ENCODE measurements at regions not wholly inside any gene's neighbourhood (a gene's known extent, or its start where the extent isn't known, plus 50 kb on each side); places are given as distances from the start of the nearest gene placed in this dataset.
"Not testable (repeated sequence)": the region's sequence is repeated elsewhere in the genome, so short reads cannot be mapped to it uniquely, and the experiment has no call there.

- DNase-seq = peak; percentile 42 to 78 (median 65)
Observed at GRCh38 chr11:71638801-71639519, 56.3 kb upstream of the KRTAP5-11 start.

DNA sequence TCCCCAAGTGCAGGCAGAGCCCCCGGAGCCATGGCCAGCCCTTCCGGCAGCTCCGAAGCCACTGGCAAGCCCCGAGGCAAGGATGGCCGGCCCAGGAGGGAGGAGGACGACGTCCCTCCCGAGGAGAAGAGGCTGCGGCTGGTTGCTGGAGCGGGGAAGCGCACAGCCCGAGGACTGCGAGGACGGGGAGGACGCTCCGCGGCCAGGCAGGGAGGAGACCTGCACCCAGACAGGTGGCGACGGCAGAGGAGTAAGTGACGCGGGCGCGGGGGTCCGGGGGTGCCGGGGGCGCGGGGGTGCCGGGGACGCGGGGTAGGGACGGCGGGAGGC lies 56.8 kb upstream of the KRTAP5-11 start:
- DNase-seq = not testable (repeated sequence)

GRCh38 chr11:71639916-71640315 lies 57.2 kb upstream of the KRTAP5-11 start:
- not testable (repeated sequence) for DNase-seq

DNA sequence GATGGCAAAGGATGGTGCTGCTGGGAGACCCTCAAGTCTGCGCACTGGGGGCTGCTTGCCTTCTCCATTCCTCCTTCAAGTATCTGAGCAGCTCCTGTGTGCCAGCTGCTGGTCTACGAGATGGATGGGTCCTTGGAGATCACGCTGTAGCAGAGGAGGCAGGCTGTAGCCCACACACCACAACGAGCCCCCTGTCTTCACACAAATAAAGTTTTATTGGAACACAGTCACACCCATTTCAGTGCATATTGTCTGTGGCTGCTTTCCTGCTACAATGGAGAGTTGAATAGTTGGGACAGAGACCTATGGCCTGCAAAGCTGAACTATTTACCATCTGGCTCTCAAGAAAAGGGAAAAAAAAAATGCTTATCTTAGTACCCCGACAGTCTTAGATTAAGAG lies 64.4 kb upstream of the KRTAP5-11 start:
- DNase-seq = not testable (repeated sequence)

- DNase-seq = peak in 2 of 4 experiments; percentile 1 to 2
Observed at GRCh38 chr11:71652998-71653397, 70.3 kb upstream of the KRTAP5-11 start.

DNA sequence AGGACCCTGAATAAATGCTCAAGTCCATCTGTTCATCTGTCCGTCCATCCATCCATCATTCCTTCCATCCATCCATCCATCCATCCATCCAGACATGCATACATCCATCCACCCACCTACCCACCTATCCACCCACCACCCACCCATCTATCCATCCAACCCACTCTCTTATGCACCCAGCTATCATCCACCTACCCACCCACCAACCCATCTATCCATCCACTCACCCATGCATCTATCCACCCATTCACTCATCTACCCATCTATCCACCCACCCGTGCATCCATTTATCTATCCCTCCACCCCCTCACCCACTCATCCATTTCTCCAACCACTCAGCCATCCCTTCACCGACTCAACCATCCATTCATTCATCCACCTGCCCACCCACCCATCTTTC lies 71.7 kb upstream of the KRTAP5-11 start:
- DNase-seq = not testable (repeated sequence)

GRCh38 chr11:71655041-71655440 lies 72.4 kb upstream of the KRTAP5-11 start:
- not testable (repeated sequence) for DNase-seq

DNA sequence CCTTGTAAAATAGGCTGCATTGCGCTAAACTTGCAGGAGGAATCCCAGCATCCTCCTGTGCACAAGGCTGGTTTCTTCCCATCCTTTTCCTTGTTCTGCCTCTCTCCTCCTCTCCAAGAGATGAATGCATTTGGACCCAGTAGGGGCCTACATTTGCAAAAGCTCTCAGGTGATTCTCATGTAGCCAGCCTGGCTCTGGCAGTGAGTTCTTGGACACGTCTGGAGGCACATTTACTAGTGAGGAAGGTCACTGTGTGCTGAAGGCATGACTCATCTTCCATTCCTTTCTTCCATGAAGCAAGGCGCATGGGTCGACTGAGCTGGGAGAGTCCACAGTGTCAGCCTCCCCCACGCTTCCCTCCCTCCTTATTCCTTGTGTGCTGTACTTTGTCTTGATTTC lies 73.8 kb upstream of the KRTAP5-11 start:
- not testable (repeated sequence) for DNase-seq

DNA sequence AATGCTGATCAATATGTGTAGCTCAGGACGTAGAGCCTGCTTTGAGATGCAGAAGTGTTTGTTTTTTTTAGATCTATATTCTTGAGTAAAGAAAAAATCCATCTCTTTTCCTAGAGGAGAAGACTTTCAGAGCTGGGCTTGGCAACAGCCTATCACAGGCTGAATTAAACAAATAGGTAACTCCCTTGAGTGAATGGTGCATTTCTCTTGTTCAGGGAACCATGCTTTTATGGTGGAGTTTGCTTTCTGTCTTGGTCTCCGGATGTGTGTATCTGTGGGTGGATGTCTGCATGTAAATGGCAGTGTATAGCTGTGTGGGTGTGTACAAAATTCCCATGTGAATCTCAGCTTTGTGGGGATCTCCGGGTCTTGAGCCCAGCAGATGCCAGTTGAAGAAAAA lies 82.3 kb upstream of the KRTAP5-11 start:
- not testable (repeated sequence) for DNase-seq

DNA sequence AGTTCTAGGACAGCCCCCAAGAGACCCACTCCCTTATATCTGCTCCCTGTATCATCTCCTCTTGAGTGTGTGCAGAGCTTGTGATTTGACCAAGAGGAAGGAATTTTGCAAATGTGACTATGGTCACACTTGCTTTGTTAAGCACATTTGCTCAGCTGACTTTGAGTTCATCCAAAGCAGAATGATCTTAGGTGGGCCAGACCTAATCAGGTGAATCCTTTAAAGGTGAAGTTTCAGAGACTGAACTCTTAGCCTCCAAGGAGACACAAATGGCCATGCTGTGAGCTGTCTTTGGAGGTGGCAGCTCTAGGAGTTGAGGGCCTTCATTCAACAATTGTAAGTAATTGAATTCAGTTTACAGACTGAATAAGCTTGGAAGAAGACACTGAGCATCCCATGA lies 115.4 kb upstream of the KRTAP5-11 start:
- DNase-seq = not testable (repeated sequence)

DNA sequence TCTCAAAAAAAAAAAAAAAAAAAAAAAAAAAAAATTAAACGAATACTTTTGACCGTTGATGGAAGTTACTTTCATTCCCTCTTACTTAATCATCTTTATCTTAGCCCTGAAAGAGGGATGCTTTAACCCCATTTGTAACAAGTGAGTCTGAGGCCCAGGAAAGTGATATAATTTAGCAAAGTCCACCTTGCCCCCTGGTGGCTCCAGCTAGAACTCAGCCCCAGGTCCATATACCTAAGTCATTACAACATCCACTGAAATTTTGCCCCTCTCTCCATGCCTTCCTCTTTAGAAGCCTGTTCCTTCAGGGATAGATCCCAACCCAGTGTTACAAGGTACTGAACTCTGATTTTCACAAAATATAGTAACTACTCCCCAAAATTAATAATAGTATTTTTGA lies 116.3 kb upstream of the KRTAP5-11 start:
- peak in 1 of 4 experiments; percentile 6 for DNase-seq

- not testable (repeated sequence) for DNase-seq
Observed at GRCh38 chr11:71701435-71702291, 119.0 kb upstream of the KRTAP5-11 start.

GRCh38 chr11:71705086-71705737 lies 122.5 kb upstream of the KRTAP5-11 start:
- DNase-seq = not testable (repeated sequence)

GRCh38 chr11:71705738-71706432 lies 123.2 kb upstream of the KRTAP5-11 start:
- DNase-seq = not testable (repeated sequence)

GRCh38 chr11:71707083-71707482 lies 124.4 kb upstream of the KRTAP5-11 start:
- DNase-seq = not testable (repeated sequence)

- DNase-seq = not testable (repeated sequence)
Observed at GRCh38 chr11:71709541-71709940, 123.5 kb upstream of the DEFB108B start.

DNA sequence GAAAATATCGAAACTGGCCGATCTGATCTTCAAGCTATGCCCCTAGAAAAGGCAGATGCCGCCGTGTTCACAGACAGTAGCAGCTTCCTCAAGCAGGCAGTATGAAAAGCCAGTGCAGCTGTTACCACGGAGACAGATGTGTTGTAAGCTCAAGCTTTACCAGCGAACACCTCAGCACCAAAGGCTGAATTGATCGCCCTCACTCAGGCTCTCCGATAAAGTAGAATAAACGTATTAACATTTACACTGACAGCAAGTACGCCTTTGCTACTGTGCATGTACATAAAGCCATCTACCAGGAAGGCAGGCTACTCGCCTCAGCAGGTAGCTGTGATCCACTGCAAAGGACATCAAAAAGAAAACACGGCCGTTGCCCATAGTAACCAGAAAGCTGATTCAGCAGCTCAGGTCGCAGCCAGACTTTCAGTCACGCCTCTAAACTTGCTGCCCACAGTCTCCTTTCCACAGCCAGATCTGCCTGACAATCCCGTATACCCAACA lies 122.8 kb upstream of the DEFB108B start:
- not testable (repeated sequence) for DNase-seq

DNA sequence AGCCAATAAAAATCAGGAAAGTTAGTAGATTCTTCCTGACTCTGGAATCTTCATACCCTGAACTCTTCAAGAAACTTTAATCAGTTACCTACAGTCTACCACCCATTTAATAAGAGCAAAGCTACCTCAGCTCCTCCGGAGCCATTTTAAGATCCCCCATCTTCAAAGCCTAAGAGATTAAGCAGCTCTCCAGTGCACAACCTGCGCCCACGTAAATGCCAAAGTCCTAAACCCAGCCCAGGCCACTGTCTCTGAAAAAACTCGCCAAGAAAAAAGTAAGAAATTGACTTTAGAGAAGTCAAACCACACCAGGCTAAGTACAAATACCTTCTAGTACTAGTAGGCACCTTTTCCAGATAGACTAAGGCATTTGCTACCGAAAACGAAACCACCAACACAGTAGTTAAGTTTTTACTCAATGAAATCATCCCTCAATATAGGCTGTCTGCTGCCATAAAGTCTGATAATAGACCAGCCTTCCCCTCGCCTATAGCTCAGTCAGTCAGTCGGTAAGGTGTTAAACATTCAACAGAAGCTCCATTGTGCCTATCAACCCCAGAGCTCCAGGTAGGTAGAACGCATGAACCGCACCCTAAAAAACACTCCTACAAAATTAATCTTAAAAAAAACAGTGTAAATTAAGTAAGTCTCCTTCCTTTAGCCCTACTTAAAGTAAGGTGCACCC lies 122.2 kb upstream of the DEFB108B start:
- not testable (repeated sequence) for DNase-seq

DNA sequence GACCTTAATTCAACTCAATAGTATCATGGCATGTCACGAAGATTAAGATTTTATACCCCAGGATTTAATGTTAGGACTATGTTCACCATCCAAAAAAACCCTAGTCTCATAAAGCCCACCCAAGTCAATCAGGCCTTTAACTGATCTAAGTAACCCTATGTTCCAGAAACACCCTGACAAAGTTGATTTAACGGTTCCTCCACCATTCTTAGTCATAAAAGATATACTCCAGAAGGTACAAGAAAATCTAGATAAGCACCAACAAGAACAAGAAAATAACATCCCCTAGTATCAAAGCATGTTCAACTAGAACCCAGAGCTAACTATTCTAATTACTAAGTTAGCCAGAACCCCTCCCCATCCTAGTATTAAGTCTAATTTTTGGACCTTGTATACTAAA lies 120.7 kb upstream of the DEFB108B start:
- DNase-seq = not testable (repeated sequence)

DNA sequence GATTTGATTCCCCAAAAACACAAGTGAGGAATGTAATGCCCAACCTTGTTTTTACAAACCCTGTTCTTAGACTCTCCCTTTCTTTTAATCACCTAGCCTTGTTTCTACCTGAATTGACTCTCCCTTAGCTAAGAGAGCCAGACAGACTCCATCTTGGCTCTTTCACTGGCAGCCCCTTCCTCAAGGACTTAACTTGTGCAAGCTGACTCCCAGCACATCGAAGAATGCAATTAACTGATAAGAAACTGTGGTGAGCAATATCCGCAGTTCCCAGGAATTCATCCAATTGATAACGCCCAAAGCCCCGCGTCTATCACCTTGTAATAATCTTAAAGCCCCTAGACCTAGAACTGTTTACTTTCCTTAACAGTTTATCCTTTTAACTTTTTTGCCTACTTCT lies 120.2 kb upstream of the DEFB108B start:
- DNase-seq = not testable (repeated sequence)

GRCh38 chr11:71714510-71714909 lies 118.5 kb upstream of the DEFB108B start:
- not testable (repeated sequence) for DNase-seq

- DNase-seq = not testable (repeated sequence)
Observed at GRCh38 chr11:71721840-71722239, 111.2 kb upstream of the DEFB108B start.
